Stimulated activated naive B cell treated with anti-CD40 and anti-IgM and Interleukin-4, amounts not matched to agents 10 μg/mL and 1 μg/mL and 100 μg/mL, for 72 hours (primary cell): ENCODE measurements at regions not wholly inside any gene's neighbourhood (a gene's known extent, or its start where the extent isn't known, plus 50 kb on each side); places are given as distances from the start of the nearest gene placed in this dataset.

Experiments
- ATAC-seq, 2 donors: fragments of 150-1000 bp; cut with Tn5 transposase; replicated peaks; 2 replicates each; pipeline ENCODE4 v1.10.0; 2021; ENCODE audit warnings: moderate library complexity in 1 of 2
- DNase-seq: peaks from one replicate; pipeline ENCODE4 v3.0.0; 2021
- H3K27ac Mint-ChIP-seq: one replicate; pipeline ENCODE4 v1.8.0; 2022; ENCODE audit warnings: mild to moderate bottlenecking, mixed read lengths
- H3K27me3 Mint-ChIP-seq, 2 donors: one replicate each; pipeline ENCODE4 v1.8.0; 2022; ENCODE audit warnings: mixed read lengths in 2 of 2
- H3K36me3 Mint-ChIP-seq, 2 donors: one replicate each; pipeline ENCODE4 v1.8.0; 2022; ENCODE audit warnings: mixed read lengths in 2 of 2, mild to moderate bottlenecking in 1 of 2
- H3K4me1 Mint-ChIP-seq, 2 donors: one replicate each; pipeline ENCODE4 v1.8.0; 2022; ENCODE audit warnings: mixed read lengths in 2 of 2, mild to moderate bottlenecking in 1 of 2
- H3K4me3 Mint-ChIP-seq, 2 donors: one replicate each; pipeline ENCODE4 v1.8.0; 2022; ENCODE audit warnings: mild to moderate bottlenecking in 2 of 2, mixed read lengths in 2 of 2, moderate library complexity in 1 of 2
- H3K9me3 Mint-ChIP-seq, 2 donors: one replicate each; pipeline ENCODE4 v1.8.0; 2022; ENCODE audit warnings: mixed read lengths in 2 of 2, mild to moderate bottlenecking in 1 of 2

DNA sequence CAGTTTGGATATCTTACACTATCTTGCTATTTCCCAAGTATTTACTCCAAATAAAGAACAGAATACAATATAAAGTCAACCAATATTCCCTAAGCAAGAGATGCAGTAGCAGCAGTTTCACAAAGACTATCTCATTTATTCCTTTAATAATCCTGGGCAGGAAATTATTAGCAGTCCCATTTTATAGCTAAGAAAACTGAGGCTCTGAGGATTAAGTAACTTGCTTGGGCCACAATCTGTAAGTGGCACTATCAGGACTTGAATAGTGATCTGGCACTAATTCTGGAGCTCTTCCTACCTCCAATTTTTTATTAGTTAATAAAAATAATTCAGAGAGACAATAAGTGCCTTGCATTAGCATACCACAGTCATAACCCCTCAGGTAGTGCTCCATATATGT, 611.7 kb downstream of the MCTP2 start:
- peaks cover 46 to 51% of the 10 kb centered on the region in 2 donors for H3K27me3 Mint-ChIP-seq
- DNase-seq = no peak
- H3K4me1 Mint-ChIP-seq = peaks cover 0 to 5% of the 10 kb centered on the region in 2 donors
- H3K27ac Mint-ChIP-seq = no peak overlapping the region
- no peak for ATAC-seq
- H3K4me3 Mint-ChIP-seq = no peak overlapping the region
- peaks cover 7 to 11% of the 10 kb centered on the region in 2 donors for H3K9me3 Mint-ChIP-seq
- no peaks in the 10 kb centered on the region for H3K36me3 Mint-ChIP-seq

DNA sequence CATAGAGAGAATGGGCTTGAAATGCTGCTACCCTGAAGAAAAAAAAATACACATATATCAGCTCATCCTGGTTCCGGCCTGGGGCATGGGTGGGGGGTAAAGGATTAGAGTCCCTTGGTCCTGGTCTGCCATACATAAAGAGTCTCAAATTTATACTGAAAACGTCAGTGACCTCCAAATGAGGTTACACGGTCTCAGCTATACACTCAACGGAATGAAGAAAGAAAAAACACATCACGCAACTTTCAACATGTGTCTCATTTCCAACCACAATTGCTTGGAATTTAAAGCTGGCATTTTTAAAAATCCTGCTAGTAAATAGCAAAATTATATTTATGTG, 612.8 kb downstream of the MCTP2 start:
- Mint-ChIP-seq H3K36me3 (no peaks in the 10 kb centered on the region), H3K27ac (no peak overlapping the region), H3K27me3 (peaks cover 46 to 51% of the 10 kb centered on the region in 2 donors), H3K4me3 (no peak overlapping the region), H3K9me3 (peaks cover 7 to 11% of the 10 kb centered on the region in 2 donors), H3K4me1 (peaks cover 0 to 5% of the 10 kb centered on the region in 2 donors)
- no peak for DNase-seq
- no peak for ATAC-seq

DNA sequence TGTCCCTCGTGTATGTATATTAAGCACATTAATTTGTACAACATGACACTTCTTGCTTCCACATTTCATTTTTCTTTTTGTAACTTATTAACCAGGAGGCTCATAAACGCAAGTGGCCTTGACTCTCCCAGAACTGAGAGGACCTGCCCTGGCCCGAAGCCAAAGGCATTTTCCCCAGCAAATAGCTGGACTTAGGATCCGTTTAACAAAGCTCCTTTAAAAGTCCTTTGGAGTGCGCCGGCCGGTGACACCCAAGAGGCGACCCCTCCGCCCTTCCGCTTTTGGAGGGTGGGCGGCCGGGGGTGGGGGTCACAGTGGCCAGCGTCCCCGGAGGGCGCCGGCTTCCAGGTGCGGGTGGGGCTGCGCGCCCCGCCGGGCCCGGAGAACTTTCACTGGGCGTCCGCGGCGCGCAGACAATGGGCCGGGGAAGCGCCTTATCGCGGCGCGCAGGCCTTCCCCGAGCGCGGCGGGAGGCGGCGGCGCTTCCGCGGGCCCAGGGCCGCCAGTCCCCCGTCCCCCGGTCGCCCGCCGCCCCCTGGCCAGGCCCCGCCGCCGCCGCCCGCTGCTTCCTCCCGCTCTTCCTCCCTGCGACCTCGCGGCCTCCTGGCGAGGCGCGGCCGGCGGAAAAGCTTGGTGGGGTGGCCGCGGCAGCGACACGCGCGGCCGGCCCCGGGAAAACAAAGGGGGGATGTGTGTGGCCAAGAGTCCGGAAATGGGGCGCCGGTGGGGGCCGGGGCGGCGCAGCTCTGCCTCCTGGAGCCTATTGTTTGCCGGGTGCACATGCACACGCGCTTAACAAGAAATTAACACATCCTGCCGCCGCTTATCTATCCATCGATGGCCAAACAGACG, 613.4 kb downstream of the MCTP2 start:
- DNase-seq = no peak
- Mint-ChIP-seq H3K9me3 (peaks cover 8 to 11% of the 10 kb centered on the region in 2 donors), H3K36me3 (no peaks in the 10 kb centered on the region), H3K4me3 (no peak overlapping the region), H3K4me1 (peaks cover 0 to 5% of the 10 kb centered on the region in 2 donors), H3K27ac (no peak overlapping the region), H3K27me3 (peaks cover 46 to 51% of the 10 kb centered on the region in 2 donors)
- ATAC-seq = no peak

DNA sequence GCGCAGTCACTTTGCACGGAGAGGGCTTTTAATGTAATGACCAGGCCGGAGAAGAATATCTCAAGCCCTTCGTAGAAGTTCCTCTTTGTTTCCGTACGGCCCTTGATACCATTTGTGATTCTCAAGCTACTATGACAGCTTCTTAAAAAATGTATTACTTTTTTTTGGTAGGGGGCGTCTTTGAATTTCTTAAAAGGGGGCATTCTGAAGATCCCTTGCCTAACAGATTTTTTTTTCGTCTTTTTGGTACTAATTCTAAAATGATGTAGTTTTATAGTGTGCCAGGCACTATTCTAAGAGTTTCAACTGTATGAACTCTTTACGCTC, 614.0 kb downstream of the MCTP2 start:
- ATAC-seq (no peak), DNase-seq (no peak)
- H3K4me1 Mint-ChIP-seq = peaks cover 0 to 5% of the 10 kb centered on the region in 2 donors
- H3K9me3 Mint-ChIP-seq = peaks cover 9 to 11% of the 10 kb centered on the region in 2 donors
- no peak overlapping the region for H3K27ac Mint-ChIP-seq
- H3K27me3 Mint-ChIP-seq = peaks cover 46 to 51% of the 10 kb centered on the region in 2 donors
- no peaks in the 10 kb centered on the region for H3K36me3 Mint-ChIP-seq
- H3K4me3 Mint-ChIP-seq = no peak overlapping the region

DNA sequence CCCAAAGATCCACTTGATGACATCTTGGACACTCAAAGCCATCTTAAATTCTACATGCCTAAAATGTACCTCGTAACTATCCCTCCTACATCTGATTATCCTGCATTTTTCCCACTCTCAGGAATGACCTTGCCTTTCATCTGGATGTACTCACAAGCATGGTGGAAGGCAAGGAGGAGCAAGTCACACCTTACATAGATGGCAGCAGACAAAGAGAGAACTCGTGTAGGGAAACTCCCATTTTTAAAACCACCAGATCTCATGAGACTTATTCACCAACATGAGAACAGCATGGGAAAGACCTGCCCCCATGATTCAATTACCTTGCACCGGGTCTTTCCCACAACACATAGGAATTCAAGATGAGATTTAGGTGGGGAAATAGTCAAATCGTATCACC, 616.0 kb downstream of the MCTP2 start:
- Mint-ChIP-seq H3K4me3 (no peak overlapping the region), H3K9me3 (peaks cover 5 to 7% of the 10 kb centered on the region in 2 donors), H3K36me3 (no peaks in the 10 kb centered on the region), H3K4me1 (peaks cover 0 to 5% of the 10 kb centered on the region in 2 donors), H3K27ac (no peak overlapping the region), H3K27me3 (peaks cover 36 to 38% of the 10 kb centered on the region in 2 donors)
- DNase-seq (no peak), ATAC-seq (no peak)

DNA sequence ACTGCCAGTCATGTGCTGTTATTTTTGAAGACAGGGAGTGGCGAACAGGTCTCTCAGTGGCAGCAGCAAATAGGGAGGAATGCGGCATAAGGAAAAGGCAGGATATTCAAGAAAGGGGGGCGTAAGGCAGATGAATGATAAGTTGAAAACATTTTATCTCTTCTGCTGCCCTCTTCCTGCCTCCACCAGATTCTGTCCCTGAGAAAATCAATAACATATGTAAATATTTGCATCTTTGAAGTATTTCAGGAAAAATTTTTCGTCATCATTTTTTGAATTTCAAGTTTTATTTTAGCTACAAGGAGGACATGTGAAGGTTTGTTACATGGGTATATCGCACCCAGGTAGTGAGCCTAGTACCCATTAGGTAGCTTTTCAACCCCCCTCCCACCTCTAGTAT, 616.7 kb downstream of the MCTP2 start:
- no peak for DNase-seq
- Mint-ChIP-seq H3K4me3 (no peak overlapping the region), H3K9me3 (peaks cover 5 to 7% of the 10 kb centered on the region in 2 donors), H3K4me1 (peaks cover 0 to 5% of the 10 kb centered on the region in 2 donors), H3K36me3 (no peaks in the 10 kb centered on the region), H3K27ac (no peak overlapping the region), H3K27me3 (peaks cover 29 to 32% of the 10 kb centered on the region in 2 donors)
- no peak for ATAC-seq

DNA sequence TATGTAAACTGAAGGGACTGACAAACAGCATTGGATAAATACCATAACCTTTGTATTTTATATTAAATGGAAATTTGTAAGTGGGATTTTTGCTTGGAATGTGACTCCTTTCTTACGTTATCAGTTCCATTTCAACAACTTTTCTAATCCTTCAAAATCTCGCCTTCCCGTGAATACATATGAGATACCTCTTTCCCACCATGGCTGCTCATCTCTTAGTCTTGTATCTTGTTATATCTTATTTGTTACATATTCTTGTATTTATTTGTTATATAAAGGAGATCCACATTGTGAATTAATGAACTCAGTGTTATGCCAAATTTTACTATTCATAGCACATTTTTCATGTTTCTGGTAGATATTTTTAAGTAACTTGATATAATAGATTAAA, 623.7 kb downstream of the MCTP2 start:
- Mint-ChIP-seq H3K9me3 (peaks cover 0 to 2% of the 10 kb centered on the region in 2 donors), H3K36me3 (no peaks in the 10 kb centered on the region), H3K27me3 (no peaks in the 10 kb centered on the region), H3K27ac (no peak overlapping the region), H3K4me3 (no peak overlapping the region), H3K4me1 (no peaks in the 10 kb centered on the region)
- ATAC-seq (no peak), DNase-seq (no peak)

DNA sequence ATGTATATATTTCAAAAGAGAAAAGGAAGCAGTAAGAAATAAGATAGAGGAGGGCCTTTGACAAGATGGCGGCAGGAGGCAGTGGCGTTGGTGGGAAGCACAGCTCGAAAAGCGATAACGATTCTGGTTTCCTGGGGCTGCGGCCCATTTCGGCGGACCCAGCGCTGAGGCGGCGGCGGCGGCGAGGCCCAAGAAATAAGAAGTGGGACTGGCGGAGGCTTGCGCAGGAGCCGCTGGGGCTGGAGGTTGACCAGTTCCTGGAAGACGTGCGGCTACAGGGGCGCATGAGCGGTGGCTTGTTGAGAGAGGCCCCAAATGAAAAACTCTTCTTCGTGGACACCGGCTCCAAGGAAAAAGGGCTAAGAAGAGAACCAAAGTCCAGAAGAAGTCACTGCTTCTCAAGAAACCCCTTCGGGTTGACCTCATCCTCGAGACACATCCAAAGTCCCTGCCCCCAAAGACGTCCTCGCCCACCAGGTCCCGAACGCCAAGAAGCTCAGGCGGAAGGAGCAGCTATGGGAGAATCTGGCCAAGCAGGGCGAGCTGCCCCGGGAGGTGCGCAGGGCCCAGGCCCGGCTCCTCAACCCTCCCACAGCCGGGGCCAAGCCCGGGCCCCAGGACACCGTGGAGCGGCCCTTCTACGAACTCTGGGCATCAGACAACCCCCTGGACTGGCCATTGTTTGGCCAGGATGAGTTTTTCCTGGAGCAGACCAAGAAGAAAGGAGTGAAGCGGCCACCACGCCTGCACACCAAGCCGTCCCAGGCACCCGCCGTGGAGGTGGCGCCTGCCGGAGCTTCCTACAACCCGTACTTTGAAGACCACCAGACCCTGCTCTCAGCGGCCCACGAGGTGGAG, 624.3 kb downstream of the MCTP2 start:
- H3K9me3 Mint-ChIP-seq = peaks cover 0 to 2% of the 10 kb centered on the region in 2 donors
- DNase-seq = no peak
- no peak overlapping the region for H3K4me3 Mint-ChIP-seq
- no peaks in the 10 kb centered on the region for H3K4me1 Mint-ChIP-seq
- no peaks in the 10 kb centered on the region for H3K27me3 Mint-ChIP-seq
- no peaks in the 10 kb centered on the region for H3K36me3 Mint-ChIP-seq
- H3K27ac Mint-ChIP-seq = no peak overlapping the region
- ATAC-seq = no peak

DNA sequence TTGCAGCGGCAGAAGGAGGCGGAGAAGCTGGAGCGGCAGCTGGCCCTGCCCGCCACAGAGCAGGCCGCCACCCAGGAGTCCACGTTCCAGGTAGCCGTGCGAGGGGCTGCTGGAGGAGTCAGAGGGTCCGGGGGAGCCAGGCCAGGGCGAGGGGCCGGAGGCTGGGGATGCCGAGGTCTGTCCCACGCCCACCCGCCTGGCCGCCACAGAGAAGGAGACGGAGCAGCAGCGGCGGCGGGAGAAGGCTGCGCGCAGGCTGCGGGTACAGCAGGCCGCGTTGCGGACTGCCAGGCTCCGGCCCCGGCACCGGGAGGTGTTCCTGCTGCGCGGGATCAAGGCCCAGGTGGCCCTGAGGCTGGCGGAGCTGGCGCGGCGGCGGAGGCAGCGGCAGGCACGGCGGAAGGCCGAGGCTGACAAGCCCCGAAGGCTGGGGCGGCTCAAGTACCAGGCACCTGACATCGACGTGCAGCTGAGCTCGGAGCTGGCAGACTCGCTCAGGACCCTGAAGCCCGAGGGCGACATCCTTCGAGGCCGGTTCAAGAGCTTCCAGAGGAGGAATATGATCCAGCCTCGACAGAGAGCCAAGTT, 625.0 kb downstream of the MCTP2 start:
- Mint-ChIP-seq H3K36me3 (no peaks in the 10 kb centered on the region), H3K27me3 (no peaks in the 10 kb centered on the region), H3K9me3 (peaks cover 0 to 2% of the 10 kb centered on the region in 2 donors), H3K4me1 (no peaks in the 10 kb centered on the region), H3K4me3 (no peak overlapping the region), H3K27ac (no peak overlapping the region)
- ATAC-seq (no peak), DNase-seq (no peak)

DNA sequence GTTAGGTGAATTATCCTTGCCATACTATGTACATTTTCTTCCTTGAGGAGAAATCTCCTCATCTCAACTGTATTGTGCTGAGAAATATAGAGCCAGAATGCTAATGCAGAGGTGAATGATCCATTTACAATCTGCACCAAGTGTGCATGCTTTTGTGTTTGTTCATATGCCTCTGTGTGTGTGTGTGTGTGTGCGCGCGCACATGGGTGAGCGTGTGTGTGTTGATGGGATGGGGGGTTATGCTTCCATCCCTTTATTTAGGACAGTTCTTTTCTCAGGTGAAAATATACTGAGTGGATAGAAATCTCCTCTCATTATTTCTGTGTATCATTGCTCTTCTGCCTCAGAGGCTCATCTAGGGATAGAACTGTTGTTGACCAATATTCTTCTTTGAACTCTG, 626.1 kb downstream of the MCTP2 start:
- Mint-ChIP-seq H3K27ac (no peak overlapping the region), H3K4me3 (no peak overlapping the region), H3K36me3 (no peaks in the 10 kb centered on the region), H3K27me3 (no peaks in the 10 kb centered on the region), H3K4me1 (no peaks in the 10 kb centered on the region), H3K9me3 (peaks cover 1 to 2% of the 10 kb centered on the region in 2 donors)
- no peak for ATAC-seq
- DNase-seq = no peak

DNA sequence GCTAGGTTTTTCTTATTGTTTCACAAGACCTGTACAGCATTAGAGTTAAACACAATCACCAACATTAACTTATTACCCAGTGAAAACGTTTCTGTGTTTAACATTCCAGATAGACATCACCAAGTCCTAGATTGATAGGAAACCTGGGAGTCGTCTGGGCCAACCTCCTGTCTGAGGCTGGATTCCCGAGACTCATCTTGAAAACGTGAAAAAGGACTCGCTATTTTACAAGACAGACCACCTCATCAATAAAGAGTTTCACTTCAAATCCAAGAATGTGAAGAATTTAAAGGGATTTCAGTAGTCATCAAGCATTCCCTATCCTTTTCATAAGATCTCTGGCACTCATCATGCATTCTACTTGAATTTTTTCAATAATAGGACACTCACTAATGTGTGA, 626.6 kb downstream of the MCTP2 start:
- no peak for ATAC-seq
- H3K27me3 Mint-ChIP-seq = no peaks in the 10 kb centered on the region
- H3K9me3 Mint-ChIP-seq = peaks cover 4% of the 10 kb centered on the region in 2 donors
- H3K36me3 Mint-ChIP-seq = no peaks in the 10 kb centered on the region
- no peak for DNase-seq
- H3K27ac Mint-ChIP-seq = no peak overlapping the region
- no peak overlapping the region for H3K4me3 Mint-ChIP-seq
- no peaks in the 10 kb centered on the region for H3K4me1 Mint-ChIP-seq

DNA sequence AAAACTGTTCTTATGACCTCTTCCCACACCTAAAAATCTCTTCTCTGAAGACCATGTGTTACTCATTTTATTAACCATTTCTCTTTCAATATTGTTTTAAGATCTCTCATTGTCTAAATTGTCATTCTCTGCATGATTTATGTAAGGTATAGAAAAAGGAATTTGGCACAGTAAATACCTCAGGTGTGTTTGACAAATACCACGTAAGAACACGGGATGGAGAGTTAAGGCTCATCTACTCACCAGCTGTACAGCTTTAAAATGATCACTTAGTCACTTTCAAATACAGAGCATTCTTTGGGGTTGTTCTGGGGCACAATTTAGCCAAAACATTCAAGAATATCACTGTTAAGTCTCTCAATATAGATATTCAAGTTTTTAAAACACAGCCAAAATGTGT, 627.1 kb downstream of the MCTP2 start:
- no peak for ATAC-seq
- Mint-ChIP-seq H3K9me3 (peaks cover 4% of the 10 kb centered on the region in 2 donors), H3K4me3 (no peak overlapping the region), H3K4me1 (no peaks in the 10 kb centered on the region), H3K27me3 (no peaks in the 10 kb centered on the region), H3K36me3 (no peaks in the 10 kb centered on the region), H3K27ac (no peak overlapping the region)
- DNase-seq = no peak

DNA sequence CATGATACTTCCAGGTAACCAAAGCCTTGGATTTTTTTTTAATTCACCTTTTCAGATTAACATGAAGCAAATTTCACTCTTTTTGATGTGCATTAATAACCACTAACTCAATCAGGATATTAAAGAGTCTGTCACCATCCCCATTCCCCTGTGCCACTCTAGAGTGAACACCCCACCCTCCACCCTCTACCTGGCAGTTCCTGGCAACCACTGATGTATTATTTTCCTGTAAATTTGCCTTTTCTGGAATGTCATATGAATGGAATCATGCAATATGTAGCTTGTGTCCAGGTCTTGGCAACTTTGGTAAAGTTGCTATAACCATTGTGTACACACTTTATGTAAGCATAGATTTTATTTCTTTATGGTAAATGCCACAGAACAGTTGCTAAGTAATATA, 627.6 kb downstream of the MCTP2 start:
- H3K9me3 Mint-ChIP-seq = peaks cover 4% of the 10 kb centered on the region in 2 donors
- DNase-seq (no peak), ATAC-seq (no peak)
- H3K36me3 Mint-ChIP-seq = no peaks in the 10 kb centered on the region
- no peaks in the 10 kb centered on the region for H3K4me1 Mint-ChIP-seq
- no peak overlapping the region for H3K27ac Mint-ChIP-seq
- H3K4me3 Mint-ChIP-seq = no peak overlapping the region
- H3K27me3 Mint-ChIP-seq = no peaks in the 10 kb centered on the region

DNA sequence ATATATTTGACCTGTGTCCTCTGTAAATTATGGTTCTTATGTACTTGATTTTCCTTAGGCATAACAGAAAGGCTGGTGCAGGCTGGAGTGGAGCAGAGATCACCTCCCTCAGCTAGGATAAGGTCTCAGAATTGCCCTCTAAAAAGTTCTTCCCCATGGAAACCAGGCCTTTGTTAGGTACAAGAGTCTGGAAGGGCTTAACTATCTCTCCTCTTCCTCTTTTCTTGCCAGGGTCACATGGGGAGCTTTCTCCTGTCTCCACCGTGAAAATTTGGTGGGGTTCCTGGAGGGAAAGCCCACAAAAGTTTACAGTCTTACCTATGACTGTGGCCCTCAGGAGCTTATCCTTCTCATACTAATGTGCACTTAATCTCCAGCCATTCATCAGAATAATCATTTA, 633.2 kb downstream of the MCTP2 start:
- Mint-ChIP-seq H3K9me3 (peaks cover 7 to 13% of the 10 kb centered on the region in 2 donors), H3K4me1 (no peaks in the 10 kb centered on the region), H3K27ac (no peak overlapping the region), H3K4me3 (no peak overlapping the region), H3K36me3 (no peaks in the 10 kb centered on the region), H3K27me3 (no peaks in the 10 kb centered on the region)
- no peak for DNase-seq
- ATAC-seq = no peak
